ENCODE measurements at regions not wholly inside any gene's neighbourhood (a gene's known extent, or its start where the extent isn't known, plus 50 kb on each side); places are given as distances from the start of the nearest gene placed in this dataset.

GRCh38 chr18:57249179-57249578 lies 102.3 kb downstream of the BOD1L2 start:
- DNase-seq: no peak

GRCh38 chr18:57249883-57250282 lies 102.5 kb upstream of the ST8SIA3 start:
- DNase-seq: no peak

DNA sequence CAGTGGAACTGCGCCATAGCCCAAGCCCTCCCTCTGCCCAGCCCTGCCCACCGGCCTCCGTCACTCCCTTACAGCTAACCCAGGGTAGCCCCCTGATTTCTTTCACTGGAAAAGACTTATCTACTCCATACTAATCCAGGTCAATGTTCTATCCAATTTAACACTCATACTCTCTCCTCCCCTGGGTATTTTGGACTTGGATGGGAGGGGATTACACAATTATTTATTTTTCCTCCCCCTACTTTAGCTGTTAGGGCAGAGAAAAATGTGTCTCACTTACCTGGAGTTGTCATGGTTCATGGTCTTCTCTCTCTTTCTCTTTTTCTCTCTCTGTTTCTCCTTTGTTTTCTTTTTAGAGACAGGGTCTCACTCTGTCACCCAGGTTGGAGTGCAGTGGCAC lies 100.6 kb upstream of the ST8SIA3 start:
- DNase-seq: no peak

DNA sequence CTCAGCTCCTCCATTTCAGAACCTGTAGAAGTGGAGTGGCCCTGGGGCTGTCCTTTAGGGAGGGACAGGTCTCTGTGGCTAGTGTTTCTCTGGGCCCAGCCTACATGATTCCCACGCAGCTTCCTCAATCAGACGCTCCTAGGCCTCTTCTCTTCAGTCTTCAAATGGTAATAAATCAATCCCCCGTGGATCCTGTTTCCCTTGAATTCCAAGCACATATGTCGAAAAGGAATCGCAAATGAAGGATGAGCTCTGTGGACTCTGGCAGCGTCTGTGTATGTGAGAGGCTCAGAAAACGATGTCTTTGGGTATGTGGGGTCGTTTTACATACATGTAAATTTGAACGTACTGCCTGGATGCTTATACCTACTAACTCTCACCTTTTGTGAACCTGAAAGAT lies 98.5 kb upstream of the ST8SIA3 start:
- no peak for DNase-seq

DNA sequence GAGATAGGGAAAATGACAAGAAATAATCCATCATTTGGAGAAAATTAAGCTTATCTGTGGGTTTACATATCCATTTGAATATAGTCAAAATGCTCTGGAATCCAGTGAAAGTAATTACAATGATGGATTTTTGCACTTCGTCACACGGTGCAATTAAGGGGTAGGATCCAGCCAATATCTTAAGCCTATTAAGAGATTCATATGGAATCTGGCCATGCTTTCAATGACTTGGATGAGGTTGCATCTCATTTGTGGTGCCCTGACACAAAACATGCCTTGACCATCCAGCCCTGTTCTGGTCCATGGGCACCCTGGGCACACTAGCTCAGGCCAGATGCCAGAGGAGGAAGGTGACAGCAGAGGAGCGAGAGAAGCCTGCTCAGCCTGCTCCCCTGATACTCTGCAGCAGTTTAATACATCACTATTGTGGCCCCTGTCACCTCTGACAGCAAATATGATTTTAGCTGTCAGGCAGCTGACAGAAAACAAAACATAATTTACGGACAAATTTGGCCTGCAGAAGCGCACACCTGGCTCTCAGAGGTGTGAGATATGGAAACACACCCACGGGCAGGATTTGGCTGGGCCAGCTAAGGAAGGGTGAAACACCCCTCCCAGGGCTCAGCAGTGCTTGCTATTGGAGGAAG lies 94.1 kb upstream of the ST8SIA3 start:
- no peak for DNase-seq

DNA sequence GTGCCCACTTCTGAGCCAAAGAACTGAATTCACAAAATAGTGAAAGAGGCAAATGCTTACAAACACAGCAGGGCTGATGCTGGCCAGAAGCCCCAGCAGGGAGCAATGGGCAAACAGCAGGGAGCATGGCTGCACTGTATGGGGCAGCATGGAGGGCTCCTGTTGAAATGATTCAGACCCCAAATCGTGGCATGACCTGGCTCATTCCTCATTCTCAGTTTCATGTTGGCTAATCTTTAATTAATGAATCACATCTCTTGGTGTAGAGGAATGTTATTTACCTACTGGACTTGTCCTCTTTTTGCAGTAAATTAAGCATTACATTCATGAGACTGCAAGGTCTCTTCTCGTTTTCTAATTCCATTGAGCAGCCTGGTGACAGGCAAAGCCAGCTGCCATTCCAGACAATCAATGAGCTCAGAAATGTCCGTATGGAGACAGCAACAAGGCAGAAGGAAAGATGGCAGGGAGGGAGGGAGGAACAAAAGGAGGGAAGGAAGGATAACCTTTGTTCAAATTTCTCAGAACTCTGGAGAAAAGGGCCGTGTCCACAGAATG lies 84.9 kb upstream of the ST8SIA3 start:
- no peak for DNase-seq

DNA sequence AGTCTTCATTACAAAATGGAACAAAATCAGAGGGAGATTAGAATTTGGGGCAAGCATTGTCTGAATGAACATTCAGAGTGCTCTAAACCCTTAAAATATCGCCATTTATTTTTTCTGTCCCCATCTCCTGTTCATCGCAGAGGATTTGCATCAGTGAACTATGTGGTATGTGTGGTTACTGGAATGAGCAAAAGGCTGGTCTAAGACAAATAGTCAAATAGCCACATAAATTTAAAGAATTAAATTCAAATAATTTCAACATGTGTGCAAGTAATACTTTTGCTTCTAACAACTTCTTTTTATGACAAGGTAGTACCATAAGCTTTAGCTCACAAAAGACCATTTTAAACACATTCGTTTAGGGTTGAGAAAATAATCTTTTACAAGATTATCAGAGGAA lies 82.6 kb upstream of the ST8SIA3 start:
- no peak for DNase-seq

GRCh38 chr18:57270156-57270555 lies 82.2 kb upstream of the ST8SIA3 start:
- DNase-seq: no peak

GRCh38 chr18:57273194-57273593 lies 79.2 kb upstream of the ST8SIA3 start:
- no peak for DNase-seq

GRCh38 chr18:57275111-57275510 lies 77.2 kb upstream of the ST8SIA3 start:
- no peak for DNase-seq

GRCh38 chr18:57276829-57277228 lies 75.5 kb upstream of the ST8SIA3 start:
- DNase-seq: no peak

DNA sequence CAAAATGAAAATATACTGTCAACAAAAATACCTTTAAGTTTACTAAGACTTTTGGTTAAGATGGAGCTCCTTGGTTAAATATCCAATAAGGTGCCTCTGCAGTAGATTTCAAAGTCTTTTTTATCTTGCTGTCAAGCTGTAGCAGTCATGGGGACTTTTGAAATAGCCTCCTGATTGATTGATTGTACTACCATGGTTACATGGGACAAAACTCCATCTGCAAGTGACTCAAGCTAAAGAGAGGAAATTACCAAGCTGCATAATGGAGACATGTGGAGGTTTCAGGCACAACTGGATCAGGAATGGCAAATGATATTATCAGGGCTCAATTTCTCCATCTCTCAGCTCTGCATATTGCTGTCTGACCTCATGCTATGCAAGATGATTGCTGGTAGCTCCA lies 73.4 kb upstream of the ST8SIA3 start:
- DNase-seq: no peak

DNA sequence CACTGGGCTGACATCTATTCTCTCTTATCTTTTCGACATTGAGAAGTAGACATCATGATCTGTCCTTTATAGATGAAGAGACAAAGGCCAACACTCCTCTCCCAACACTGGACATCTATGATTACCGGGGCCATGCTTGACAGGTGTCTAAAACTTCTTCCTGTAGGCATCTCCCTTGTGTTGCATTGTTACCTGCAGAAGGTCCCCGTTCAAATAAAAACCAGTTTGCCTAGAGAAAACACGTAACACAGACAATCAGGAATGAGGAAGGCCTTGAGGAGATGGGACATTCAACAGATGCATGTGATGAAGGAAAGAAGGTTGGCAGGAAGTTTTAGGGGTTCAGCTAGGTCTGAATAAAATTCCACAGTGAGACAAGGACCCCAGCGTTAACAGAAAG lies 70.8 kb upstream of the ST8SIA3 start:
- DNase-seq: no peak

GRCh38 chr18:57286949-57287348 lies 65.4 kb upstream of the ST8SIA3 start:
- DNase-seq: no peak

- DNase-seq: no peak
Measured at GRCh38 chr18:57287766-57288165, 64.6 kb upstream of the ST8SIA3 start.

- DNase-seq: no peak
Measured at GRCh38 chr18:57294547-57294946, 57.8 kb upstream of the ST8SIA3 start.

DNA sequence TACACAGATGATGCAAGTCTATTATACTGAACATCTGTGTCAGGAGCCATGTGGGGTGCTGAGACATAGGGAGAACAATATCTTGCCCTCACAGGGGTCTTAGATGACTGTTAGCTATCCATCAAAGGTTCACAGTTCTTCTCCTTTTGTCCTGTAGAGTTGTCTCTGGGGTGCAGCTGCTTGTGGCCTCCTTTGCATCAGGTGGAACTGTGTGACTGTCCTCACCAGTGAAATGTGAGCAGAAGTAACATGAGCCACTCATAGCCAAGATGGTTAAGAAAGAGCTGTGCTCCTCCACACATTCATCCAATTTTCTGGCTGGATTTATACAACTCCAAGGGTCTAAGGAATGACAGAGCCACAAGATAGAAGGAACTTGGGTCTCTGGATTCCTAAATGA lies 56.0 kb upstream of the ST8SIA3 start:
- no peak for DNase-seq

DNA sequence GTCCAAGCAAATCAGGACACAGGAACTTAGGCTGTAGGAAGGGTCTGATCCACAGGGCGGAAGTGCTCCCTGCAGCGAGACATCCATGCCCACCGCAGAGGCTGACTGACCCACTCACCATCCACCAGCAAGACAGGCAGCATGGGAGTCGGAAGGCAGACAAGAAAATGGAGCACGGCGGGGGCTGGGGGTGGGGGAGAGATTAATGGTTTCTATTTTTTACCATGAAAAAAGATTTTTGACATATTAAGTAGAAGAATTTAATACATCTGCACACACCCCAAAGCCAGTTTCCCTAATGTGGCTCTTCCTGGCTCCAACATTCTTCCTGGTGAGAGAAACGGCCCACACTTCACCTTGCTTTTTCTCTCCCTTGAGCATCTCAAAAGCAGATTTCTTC lies 55.1 kb upstream of the ST8SIA3 start:
- no peak for DNase-seq

GRCh38 chr18:57299931-57300330 lies 52.4 kb upstream of the ST8SIA3 start:
- DNase-seq: no peak

DNA sequence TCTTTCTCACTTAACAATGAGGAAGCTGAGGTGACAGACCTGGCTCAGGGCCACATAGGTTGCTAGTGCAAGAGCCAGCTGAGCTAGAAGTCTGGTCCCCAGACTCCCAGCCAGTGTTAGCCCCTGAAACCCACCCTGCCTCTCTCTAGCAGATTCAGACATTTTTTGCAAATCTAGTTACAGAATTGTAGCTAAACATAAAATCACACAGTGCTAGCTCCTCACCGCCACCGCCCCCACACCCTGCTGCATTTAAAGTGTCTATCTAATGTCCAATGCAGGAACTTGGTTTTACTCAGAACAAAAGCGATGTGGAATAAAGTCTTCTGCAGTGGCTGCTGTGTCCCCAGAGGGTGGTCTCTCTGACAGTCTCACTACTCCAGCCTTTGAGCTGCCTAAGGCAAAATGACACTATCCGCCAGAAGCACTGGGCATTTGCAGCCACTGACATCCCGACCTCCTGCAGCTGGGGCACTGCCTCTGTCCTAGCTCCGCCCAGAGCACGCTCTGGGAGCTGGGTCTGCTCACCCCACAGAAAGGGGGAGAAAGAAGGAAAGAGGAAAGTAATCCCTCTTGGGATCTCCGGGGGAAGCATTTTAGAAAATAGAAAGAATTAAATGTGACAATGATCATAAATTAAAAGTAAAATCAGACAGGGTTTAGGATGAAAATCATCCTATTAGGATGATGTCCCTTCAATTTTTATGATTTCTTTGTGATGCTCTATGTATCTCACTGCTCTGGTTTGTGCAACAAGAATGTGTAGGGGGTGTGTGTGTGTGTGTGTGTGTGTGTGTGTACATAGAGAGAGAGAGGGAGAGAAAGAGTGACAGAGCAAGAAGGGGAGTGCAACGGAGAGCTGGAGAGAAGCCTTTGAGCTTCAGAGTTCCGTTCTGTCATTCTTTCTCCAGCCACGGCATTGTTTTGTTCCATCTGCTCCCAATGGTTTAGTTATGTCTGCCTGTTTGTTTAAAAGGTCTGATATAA lies 50.5 kb upstream of the ST8SIA3 start:
- DNase-seq: no peak
